Body of pancreas (tissue), 4 donors: ENCODE measurements at regions not wholly inside any gene's neighbourhood (a gene's known extent, or its start where the extent isn't known, plus 50 kb on each side); places are given as distances from the start of the nearest gene placed in this dataset.
A peak's percentile ranks its signal among the peaks of the same experiment; 100 is the strongest.

ENCODE experiments used
- ATAC-seq: fragments of 150-250 bp; one replicate; pipeline ENCODE4 v1.9.1; 2016
- DNase-seq, 4 donors: peaks; one replicate each; pipeline ENCODE4 v3.0.0-alpha.2; 2019
- H3K27ac ChIP-seq, 4 donors: fragments of 200-600 bp; sonication (generic); 1 replicate in 3 of 4; 2 replicates in 1 of 4; pipeline versions ENCODE4 v1.5.1 to v1.6.1; 2016 to 2019; ENCODE audit warnings: mild to moderate bottlenecking in 1 of 4, mixed read lengths in 1 of 4, moderate library complexity in 1 of 4
- H3K27me3 ChIP-seq, 2 donors: fragments of 200-600 bp; sonication (generic); one replicate each; pipeline ENCODE4 v1.6.0; 2016; ENCODE audit warnings: mild to moderate bottlenecking in 1 of 2
- H3K36me3 ChIP-seq, 2 donors: fragments of 200-600 bp; sonication (generic); replicated peaks in 1 of 2; 2 replicates each; pipeline ENCODE4 v1.5.1; 2016; ENCODE audit warnings: low read depth in 2 of 2; ENCODE audit not compliant: insufficient read depth in 1 of 2
- H3K4me1 ChIP-seq: fragments of 200-600 bp; sonication (generic); one replicate; pipeline ENCODE4 v1.6.0; 2016
- H3K4me3 ChIP-seq, 2 donors: fragments of 200-600 bp; sonication (generic); 1 replicate in 1 of 2; 2 replicates in 1 of 2; pipeline ENCODE4 v1.5.1; 2016 to 2019
- H3K9me3 ChIP-seq, 3 donors: fragments of 200-600 bp; sonication (generic); 1 replicate in 2 of 3; 2 replicates in 1 of 3; pipeline ENCODE4 v1.5.1; 2016
- POLR2A ChIP-seq, 3 donors: fragments of 450-650 bp; IDR thresholded peaks; one replicate each; pipeline ENCODE4 v1.6.1; 2016; ENCODE audit warnings: antibody characterized with exemption in 3 of 3, mild to moderate bottlenecking in 2 of 3
- WGBS, 2 donors: methylation state at CpG; one replicate each; pipeline ENCODE4 v1.1.5; 2017; 5-methylcytosine and 5-hydroxymethylcytosine counted together
- intact Hi-C: fragments of 100-400 bp; cut with DNase I; formaldehyde crosslinking; loops from one replicate; pipeline ENCODE4 v1.15.1; 2023
- TF ChIP-seq, protein P1 (sequence below), 7 experiments: fragments of 450-650 bp in 4 of 7; fragments of 200-600 bp in 3 of 7; sonication (generic) in 3 of 7; IDR thresholded peaks; one replicate each; pipeline ENCODE4 v1.5.1; 2016 to 2019; ENCODE audit warnings: antibody characterized with exemption in 7 of 7

DNA sequence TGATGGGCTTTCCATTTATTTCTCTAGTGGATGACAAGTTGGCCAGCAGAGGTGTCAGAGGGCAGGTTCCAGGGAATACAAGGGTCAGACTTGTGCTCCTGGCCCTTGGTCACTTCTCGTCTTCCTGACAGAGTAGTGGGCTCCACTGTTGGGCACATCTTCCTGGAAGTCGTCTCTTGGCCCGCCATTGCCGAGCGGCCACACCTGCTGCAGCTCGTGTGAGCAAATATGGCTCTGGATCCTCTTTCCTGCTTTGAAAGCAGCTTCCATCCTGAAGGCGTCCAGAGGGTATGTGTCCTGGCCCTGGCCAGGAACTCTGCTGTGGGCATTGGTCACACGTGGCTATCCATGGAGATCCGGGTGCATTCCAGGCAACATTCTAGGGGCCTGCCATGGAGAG, 100.2 kb downstream of the SNRPN start:
- intact Hi-C loops, result no loop called here
- 77 to 88% methylated on average over 7 to 8 of the region's 9 CpGs for WGBS, 2 donors
- no peak for ATAC-seq
- H3K27ac ChIP-seq, result no peak overlapping the region
- no peaks in the 10 kb centered on the region for H3K27me3 ChIP-seq
- DNase-seq, result no peak
- peaks cover 39 to 46% of the 10 kb centered on the region in 2 donors for H3K36me3 ChIP-seq
- H3K4me1 ChIP-seq, result no peaks in the 10 kb centered on the region
- TF ChIP-seq POLR2A (IDR thresholded peaks at IDR 0.05), result no peak
- TF ChIP-seq, protein P1, sequence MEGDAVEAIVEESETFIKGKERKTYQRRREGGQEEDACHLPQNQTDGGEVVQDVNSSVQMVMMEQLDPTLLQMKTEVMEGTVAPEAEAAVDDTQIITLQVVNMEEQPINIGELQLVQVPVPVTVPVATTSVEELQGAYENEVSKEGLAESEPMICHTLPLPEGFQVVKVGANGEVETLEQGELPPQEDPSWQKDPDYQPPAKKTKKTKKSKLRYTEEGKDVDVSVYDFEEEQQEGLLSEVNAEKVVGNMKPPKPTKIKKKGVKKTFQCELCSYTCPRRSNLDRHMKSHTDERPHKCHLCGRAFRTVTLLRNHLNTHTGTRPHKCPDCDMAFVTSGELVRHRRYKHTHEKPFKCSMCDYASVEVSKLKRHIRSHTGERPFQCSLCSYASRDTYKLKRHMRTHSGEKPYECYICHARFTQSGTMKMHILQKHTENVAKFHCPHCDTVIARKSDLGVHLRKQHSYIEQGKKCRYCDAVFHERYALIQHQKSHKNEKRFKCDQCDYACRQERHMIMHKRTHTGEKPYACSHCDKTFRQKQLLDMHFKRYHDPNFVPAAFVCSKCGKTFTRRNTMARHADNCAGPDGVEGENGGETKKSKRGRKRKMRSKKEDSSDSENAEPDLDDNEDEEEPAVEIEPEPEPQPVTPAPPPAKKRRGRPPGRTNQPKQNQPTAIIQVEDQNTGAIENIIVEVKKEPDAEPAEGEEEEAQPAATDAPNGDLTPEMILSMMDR (IDR thresholded peaks at IDR 0.05), result no peak
- H3K9me3 ChIP-seq, result peaks cover 0 to 100% (median 24%) of the 10 kb centered on the region in 3 donors
- H3K4me3 ChIP-seq, result no peak overlapping the region

DNA sequence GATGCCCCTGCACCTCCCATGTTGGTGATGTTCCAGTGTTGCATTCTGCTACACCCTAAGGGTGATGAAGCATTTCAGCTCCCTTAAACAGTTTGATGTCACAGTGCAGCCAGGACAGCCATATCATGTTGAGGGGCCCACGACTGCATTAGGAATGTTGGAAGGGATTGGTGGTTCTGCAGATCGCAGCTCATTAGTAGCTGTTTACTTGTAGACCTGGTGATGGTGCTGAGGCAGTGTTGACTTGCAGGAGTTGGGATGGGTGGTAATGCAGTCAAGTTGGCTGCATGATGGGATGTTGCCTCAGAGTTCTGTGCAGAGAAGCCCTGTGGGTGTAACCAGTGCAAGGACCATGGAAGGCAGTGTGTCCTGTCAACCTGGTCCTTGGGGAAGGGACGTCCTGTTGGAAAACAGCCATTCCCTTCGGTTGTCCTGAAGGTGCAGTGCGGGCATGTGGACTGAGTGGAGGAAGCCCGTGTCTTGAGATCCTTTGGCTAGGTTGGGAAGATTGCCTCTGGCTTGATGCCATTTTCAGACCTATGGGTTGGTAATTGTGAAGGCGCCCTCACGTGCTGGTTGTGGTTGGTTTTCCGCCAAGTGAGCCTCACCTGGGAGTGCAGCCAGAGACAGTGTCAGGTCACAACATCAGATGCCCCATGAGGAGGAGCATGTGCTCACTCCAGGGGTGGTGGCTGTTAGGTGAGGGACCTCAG, 100.7 kb downstream of the SNRPN start:
- Histone ChIP-seq H3K4me3 (no peak overlapping the region), H3K36me3 (peaks cover 43 to 49% of the 10 kb centered on the region in 2 donors), H3K27me3 (no peaks in the 10 kb centered on the region), H3K9me3 (peaks cover 0 to 100% (median 25%) of the 10 kb centered on the region in 3 donors), H3K4me1 (no peaks in the 10 kb centered on the region), H3K27ac (no peak overlapping the region)
- intact Hi-C loops, result no loop called here
- no peak for TF ChIP-seq POLR2A (IDR thresholded peaks at IDR 0.05)
- TF ChIP-seq, protein P1 (IDR thresholded peaks at IDR 0.05), result no peak
- WGBS, 2 donors, result 82% methylated on average over 8 to 9 of the region's 9 CpGs
- DNase-seq (peak in 1 of 4 donors; percentile 7), ATAC-seq (no peak)

DNA sequence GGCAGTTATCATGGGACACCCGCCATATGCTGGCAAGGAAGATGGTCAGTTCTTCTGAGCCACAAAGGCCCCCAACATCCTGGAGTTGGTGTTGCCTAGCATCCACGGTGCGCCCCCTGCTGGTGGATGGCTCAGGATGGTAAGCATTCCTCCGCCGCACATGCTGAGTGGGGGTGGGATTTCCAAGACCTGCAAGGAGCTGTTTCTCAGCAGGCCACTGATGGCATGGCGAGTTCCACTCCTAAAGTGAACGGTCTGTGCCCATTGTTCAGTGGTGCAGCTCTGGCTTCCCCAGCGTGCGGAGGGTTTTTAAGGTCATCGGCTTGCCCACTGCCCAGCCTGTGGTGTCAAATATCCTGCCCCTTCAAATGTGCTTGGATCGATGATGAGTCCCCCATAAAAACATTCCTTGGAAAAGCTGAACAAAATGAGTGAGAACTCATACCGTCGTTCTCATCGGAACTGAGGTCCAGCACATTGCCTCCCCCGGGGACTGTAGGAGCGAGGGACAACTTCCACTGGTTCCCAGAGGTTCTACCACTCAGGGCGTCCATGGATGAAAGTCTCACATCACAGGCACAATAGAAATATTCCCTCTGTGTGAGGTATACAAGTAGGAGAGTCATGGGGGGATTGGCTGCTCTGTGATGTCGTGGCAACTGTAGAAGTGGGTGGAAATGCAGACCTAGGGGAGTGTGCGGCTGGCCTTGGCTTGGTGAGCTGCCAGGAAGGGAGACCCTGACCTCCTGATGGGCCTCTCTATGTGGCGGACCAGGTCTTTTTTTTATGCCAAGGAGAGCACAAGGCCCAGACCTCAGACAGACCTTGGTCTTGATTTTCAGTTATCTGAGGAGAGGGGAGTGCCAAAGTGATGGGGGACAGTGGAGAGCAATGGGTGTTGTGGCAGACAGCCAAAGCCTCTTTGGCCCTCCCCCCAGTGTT, 102.0 kb downstream of the SNRPN start:
- DNase-seq (peak in 1 of 4 donors; percentile 7), ATAC-seq (no peak)
- H3K4me1 ChIP-seq, result no peaks in the 10 kb centered on the region
- no peak overlapping the region for H3K27ac ChIP-seq
- H3K9me3 ChIP-seq, result peaks cover 0 to 100% (median 26%) of the 10 kb centered on the region in 3 donors
- H3K4me3 ChIP-seq, result no peak overlapping the region
- H3K27me3 ChIP-seq, result no peaks in the 10 kb centered on the region
- H3K36me3 ChIP-seq, result peaks cover 52 to 61% of the 10 kb centered on the region in 2 donors
- TF ChIP-seq POLR2A (IDR thresholded peaks at IDR 0.05), result no peak
- TF ChIP-seq, protein P1 (IDR thresholded peaks at IDR 0.05), result no peak
- WGBS, 2 donors, result 81 to 88% methylated on average over 15 to 18 of the region's 20 CpGs
- intact Hi-C loops, result no loop called here

DNA sequence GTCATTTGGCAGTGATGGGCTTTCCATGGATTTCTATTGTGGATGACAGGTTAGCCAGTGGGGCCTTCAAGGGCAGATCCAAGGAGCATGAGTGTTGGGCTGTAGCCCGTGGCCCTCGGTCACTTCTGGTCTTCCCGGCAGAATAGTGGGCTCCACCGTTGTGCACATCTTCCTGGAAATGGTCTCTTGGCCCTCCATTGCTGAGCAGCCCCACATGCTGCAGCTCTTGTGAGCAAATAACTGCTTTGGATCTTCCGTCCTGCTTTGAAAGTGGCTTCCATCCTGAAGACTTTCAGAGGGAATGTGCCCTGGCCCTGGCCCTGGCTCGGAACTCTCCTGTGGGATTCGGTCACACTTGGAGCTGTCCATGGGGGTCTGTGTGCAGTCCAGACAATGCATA, 102.8 kb downstream of the SNRPN start:
- TF ChIP-seq, protein P1 (IDR thresholded peaks at IDR 0.05), result no peak
- TF ChIP-seq POLR2A (IDR thresholded peaks at IDR 0.05), result no peak
- Histone ChIP-seq H3K36me3 (peaks cover 55 to 57% of the 10 kb centered on the region in 2 donors), H3K27me3 (no peaks in the 10 kb centered on the region), H3K27ac (no peak overlapping the region), H3K4me3 (no peak overlapping the region), H3K4me1 (no peaks in the 10 kb centered on the region), H3K9me3 (peaks cover 0 to 100% (median 29%) of the 10 kb centered on the region in 3 donors)
- ATAC-seq (no peak), DNase-seq (no peak)
- intact Hi-C loops, result no loop called here
- 84 to 92% methylated on average over 5 to 7 of the region's 7 CpGs for WGBS, 2 donors
